ENCODE measurements at regions not wholly inside any gene's neighbourhood (a gene's known extent, or its start where the extent isn't known, plus 50 kb on each side); places are given as distances from the start of the nearest gene placed in this dataset.
"Not testable (repeated sequence)": the region's sequence is repeated elsewhere in the genome, so short reads cannot be mapped to it uniquely, and the experiment has no call there.

- DNase-seq (ENCODE audit: low spot score in 2 of 2) (no peak), ATAC-seq (no peak)
- Mint-ChIP-seq H3K27ac (no peak overlapping the region), H3K9me3 (no peaks in the 10 kb centered on the region), H3K36me3 (no peaks in the 10 kb centered on the region), H3K4me1 (no peaks in the 10 kb centered on the region), H3K4me3 (no peak overlapping the region)
Measured at GRCh38 chr15:81809543-81809942, 236.3 kb downstream of the MEX3B start.

GRCh38 chr15:81807806-81808205, 238.0 kb downstream of the MEX3B start:
- H3K36me3 Mint-ChIP-seq, result no peaks in the 10 kb centered on the region
- no peak overlapping the region for H3K4me3 Mint-ChIP-seq
- DNase-seq (ENCODE audit: low spot score in 2 of 2) (no peak), ATAC-seq (no peak)
- no peak overlapping the region for H3K27ac Mint-ChIP-seq
- H3K4me1 Mint-ChIP-seq, result no peaks in the 10 kb centered on the region
- H3K9me3 Mint-ChIP-seq, result no peaks in the 10 kb centered on the region

GRCh38 chr15:81807186-81807585, 238.6 kb downstream of the MEX3B start:
- no peak overlapping the region for H3K4me3 Mint-ChIP-seq
- no peak overlapping the region for H3K27ac Mint-ChIP-seq
- H3K36me3 Mint-ChIP-seq, result no peaks in the 10 kb centered on the region
- DNase-seq (ENCODE audit: low spot score in 2 of 2) (no peak), ATAC-seq (no peak)
- H3K9me3 Mint-ChIP-seq, result no peaks in the 10 kb centered on the region
- H3K4me1 Mint-ChIP-seq, result no peaks in the 10 kb centered on the region

GRCh38 chr15:81795899-81796298, 249.9 kb downstream of the MEX3B start:
- no peak for DNase-seq (ENCODE audit: low spot score in 2 of 2)
- H3K27ac Mint-ChIP-seq, result no peak overlapping the region
- no peaks in the 10 kb centered on the region for H3K36me3 Mint-ChIP-seq
- H3K4me3 Mint-ChIP-seq, result no peak overlapping the region
- H3K9me3 Mint-ChIP-seq, result no peaks in the 10 kb centered on the region
- H3K4me1 Mint-ChIP-seq, result no peaks in the 10 kb centered on the region
- no peak for ATAC-seq

- Mint-ChIP-seq H3K36me3 (no peaks in the 10 kb centered on the region), H3K27ac (no peak overlapping the region), H3K4me3 (no peak overlapping the region), H3K9me3 (no peaks in the 10 kb centered on the region), H3K4me1 (no peaks in the 10 kb centered on the region)
- ATAC-seq (no peak), DNase-seq (ENCODE audit: low spot score in 2 of 2) (no peak)
Measured at GRCh38 chr15:81792646-81793045, 253.2 kb downstream of the MEX3B start.

- DNase-seq (ENCODE audit: low spot score in 2 of 2); H3K4me1 Mint-ChIP-seq; H3K36me3 Mint-ChIP-seq; ATAC-seq; H3K9me3 Mint-ChIP-seq; H3K4me3 Mint-ChIP-seq; H3K27ac Mint-ChIP-seq: not testable (repeated sequence)
Measured at GRCh38 chr15:81791322-81791721, 254.5 kb downstream of the MEX3B start.

- ATAC-seq (no peak), DNase-seq (ENCODE audit: low spot score in 2 of 2) (no peak)
- H3K9me3 Mint-ChIP-seq, result no peaks in the 10 kb centered on the region
- no peaks in the 10 kb centered on the region for H3K4me1 Mint-ChIP-seq
- no peaks in the 10 kb centered on the region for H3K36me3 Mint-ChIP-seq
- no peak overlapping the region for H3K4me3 Mint-ChIP-seq
- H3K27ac Mint-ChIP-seq, result no peak overlapping the region
Measured at GRCh38 chr15:81789403-81789802, 256.4 kb downstream of the MEX3B start.

GRCh38 chr15:81786776-81787175, 259.0 kb downstream of the MEX3B start:
- no peaks in the 10 kb centered on the region for H3K36me3 Mint-ChIP-seq

GRCh38 chr15:81785679-81786078, 260.1 kb downstream of the MEX3B start:
- Mint-ChIP-seq H3K4me1 (no peaks in the 10 kb centered on the region), H3K27ac (no peak overlapping the region), H3K36me3 (no peaks in the 10 kb centered on the region), H3K9me3 (peaks cover 3% of the 10 kb centered on the region), H3K4me3 (no peak overlapping the region)
- ATAC-seq, result no peak
- no peak for DNase-seq (ENCODE audit: low spot score in 2 of 2)

More at GRCh38 chr15:81786776-81787175, 259.0 kb downstream of the MEX3B start:
- Mint-ChIP-seq H3K9me3 (no peaks in the 10 kb centered on the region), H3K4me3 (no peak overlapping the region), H3K27ac (no peak overlapping the region), H3K4me1 (no peaks in the 10 kb centered on the region)
- DNase-seq (ENCODE audit: low spot score in 2 of 2) (no peak), ATAC-seq (no peak)

- DNase-seq (ENCODE audit: low spot score in 2 of 2), result no peak
- Mint-ChIP-seq H3K9me3 (peaks cover 3% of the 10 kb centered on the region), H3K27ac (no peak overlapping the region), H3K4me3 (no peak overlapping the region), H3K36me3 (no peaks in the 10 kb centered on the region), H3K4me1 (no peaks in the 10 kb centered on the region)
- no peak for ATAC-seq
Measured at GRCh38 chr15:81785181-81785580, 260.6 kb downstream of the MEX3B start.

- H3K4me1 Mint-ChIP-seq, result no peaks in the 10 kb centered on the region
- ATAC-seq (no peak), DNase-seq (ENCODE audit: low spot score in 2 of 2) (no peak)
- no peaks in the 10 kb centered on the region for H3K36me3 Mint-ChIP-seq
- H3K4me3 Mint-ChIP-seq, result no peak overlapping the region
- H3K27ac Mint-ChIP-seq, result no peak overlapping the region
- H3K9me3 Mint-ChIP-seq, result peaks cover 3% of the 10 kb centered on the region
Measured at GRCh38 chr15:81784751-81785150, 261.1 kb downstream of the MEX3B start.

GRCh38 chr15:81783586-81783985, 262.2 kb downstream of the MEX3B start:
- DNase-seq (ENCODE audit: low spot score in 2 of 2) (no peak), ATAC-seq (no peak)
- H3K27ac Mint-ChIP-seq, result no peak overlapping the region
- no peaks in the 10 kb centered on the region for H3K36me3 Mint-ChIP-seq
- H3K9me3 Mint-ChIP-seq, result peaks cover 3% of the 10 kb centered on the region
- H3K4me3 Mint-ChIP-seq, result no peak overlapping the region
- H3K4me1 Mint-ChIP-seq, result no peaks in the 10 kb centered on the region

- no peaks in the 10 kb centered on the region for H3K4me1 Mint-ChIP-seq
- no peak overlapping the region for H3K4me3 Mint-ChIP-seq
- no peaks in the 10 kb centered on the region for H3K36me3 Mint-ChIP-seq
- peaks cover 3% of the 10 kb centered on the region for H3K9me3 Mint-ChIP-seq
- ATAC-seq, result no peak
- no peak overlapping the region for H3K27ac Mint-ChIP-seq
- DNase-seq (ENCODE audit: low spot score in 2 of 2), result no peak
Measured at GRCh38 chr15:81783076-81783475, 262.7 kb downstream of the MEX3B start.

- H3K27ac Mint-ChIP-seq, result no peak overlapping the region
- no peak for ATAC-seq
- no peaks in the 10 kb centered on the region for H3K36me3 Mint-ChIP-seq
Measured at GRCh38 chr15:81781395-81781794, 264.4 kb downstream of the MEX3B start.

GRCh38 chr15:81780966-81781365, 264.9 kb downstream of the MEX3B start:
- DNase-seq (ENCODE audit: low spot score in 2 of 2) (no peak), ATAC-seq (no peak)
- Mint-ChIP-seq H3K36me3 (no peaks in the 10 kb centered on the region), H3K9me3 (peaks cover 3% of the 10 kb centered on the region), H3K4me1 (no peaks in the 10 kb centered on the region), H3K4me3 (no peak overlapping the region), H3K27ac (no peak overlapping the region)

More at GRCh38 chr15:81781395-81781794, 264.4 kb downstream of the MEX3B start:
- H3K4me3 Mint-ChIP-seq, result no peak overlapping the region
- DNase-seq (ENCODE audit: low spot score in 2 of 2), result no peak
- H3K9me3 Mint-ChIP-seq, result peaks cover 3% of the 10 kb centered on the region
- no peaks in the 10 kb centered on the region for H3K4me1 Mint-ChIP-seq

- DNase-seq (ENCODE audit: low spot score in 2 of 2), result no peak
- Mint-ChIP-seq H3K4me1 (no peaks in the 10 kb centered on the region), H3K36me3 (no peaks in the 10 kb centered on the region), H3K27ac (no peak overlapping the region), H3K9me3 (peaks cover 3% of the 10 kb centered on the region), H3K4me3 (no peak overlapping the region)
- no peak for ATAC-seq
Measured at GRCh38 chr15:81779181-81779580, 266.6 kb downstream of the MEX3B start.

GRCh38 chr15:81777546-81777945, 268.3 kb downstream of the MEX3B start:
- ATAC-seq (no peak), DNase-seq (ENCODE audit: low spot score in 2 of 2) (no peak)
- no peaks in the 10 kb centered on the region for H3K4me1 Mint-ChIP-seq
- no peak overlapping the region for H3K27ac Mint-ChIP-seq
- H3K4me3 Mint-ChIP-seq, result no peak overlapping the region
- peaks cover 3% of the 10 kb centered on the region for H3K9me3 Mint-ChIP-seq
- H3K36me3 Mint-ChIP-seq, result no peaks in the 10 kb centered on the region

Measured in stimulated activated effector memory CD8-positive, alpha-beta T cell treated with anti-CD3 and anti-CD28 coated beads, Interleukin-12 subunit alpha, Interleukin-12 subunit beta, amount 100 ng/mL, for 72 hours (primary cell).